Right cardiac atrium (tissue), 5 donors: ENCODE measurements at regions not wholly inside any gene's neighbourhood (a gene's known extent, or its start where the extent isn't known, plus 50 kb on each side); places are given as distances from the start of the nearest gene placed in this dataset.

Experiments
- ATAC-seq, 2 donors: fragments of 200-7000 bp; cut with Tn5 transposase; one replicate each; pipeline versions ENCODE4 v1.8.0 to v1.9.1; 2020; ENCODE audit warnings: moderate library complexity in 2 of 2, mild to moderate bottlenecking in 1 of 2
- DNase-seq, 3 donors: peaks; one replicate each; pipeline ENCODE4 v3.0.0-alpha.2; 2020
- H3K27ac ChIP-seq: one replicate; pipeline ENCODE4 v1.5.1; 2013; ENCODE audit warnings: mild to moderate bottlenecking, low read length, control low read depth, moderate library complexity
- H3K27me3 ChIP-seq: one replicate; pipeline ENCODE4 v1.6.1; 2013; ENCODE audit not compliant: control insufficient read depth, insufficient read depth
- H3K4me1 ChIP-seq: one replicate; pipeline ENCODE4 v1.6.1; 2013; ENCODE audit warnings: low read length; ENCODE audit not compliant: control insufficient read depth, insufficient read depth
- H3K4me3 ChIP-seq: one replicate; pipeline ENCODE4 v1.5.1; 2013; ENCODE audit warnings: low read length, control low read depth
- H3K9me3 ChIP-seq: one replicate; pipeline ENCODE4 v1.6.1; 2013; ENCODE audit warnings: low read length; ENCODE audit not compliant: control insufficient read depth
- WGBS: extraction: QIAGEN DNeasy Blood & Tissue Kit; methylation state at CpG from one replicate; pipeline ENCODE4 v1.1.7; 2013; 5-methylcytosine and 5-hydroxymethylcytosine counted together
- intact Hi-C, 4 donors: fragments of 100-400 bp; cut with DNase I; formaldehyde crosslinking; loops; one replicate each; pipeline versions ENCODE4 v1.11.0 to v1.14.0; 2022 to 2023
- donor health status: healthy with polysubstance abuse.
- donor health status: DM: no; HTN: yes; CAD: no.
- donor health status: DM: no; HTN: no; CAD: no.
- donor health status: DM: no; HTN: yes; CAD: no; lungs with severe emphysema.
- donor health status: DM: yes; HTN: yes; CAD: no.

DNA sequence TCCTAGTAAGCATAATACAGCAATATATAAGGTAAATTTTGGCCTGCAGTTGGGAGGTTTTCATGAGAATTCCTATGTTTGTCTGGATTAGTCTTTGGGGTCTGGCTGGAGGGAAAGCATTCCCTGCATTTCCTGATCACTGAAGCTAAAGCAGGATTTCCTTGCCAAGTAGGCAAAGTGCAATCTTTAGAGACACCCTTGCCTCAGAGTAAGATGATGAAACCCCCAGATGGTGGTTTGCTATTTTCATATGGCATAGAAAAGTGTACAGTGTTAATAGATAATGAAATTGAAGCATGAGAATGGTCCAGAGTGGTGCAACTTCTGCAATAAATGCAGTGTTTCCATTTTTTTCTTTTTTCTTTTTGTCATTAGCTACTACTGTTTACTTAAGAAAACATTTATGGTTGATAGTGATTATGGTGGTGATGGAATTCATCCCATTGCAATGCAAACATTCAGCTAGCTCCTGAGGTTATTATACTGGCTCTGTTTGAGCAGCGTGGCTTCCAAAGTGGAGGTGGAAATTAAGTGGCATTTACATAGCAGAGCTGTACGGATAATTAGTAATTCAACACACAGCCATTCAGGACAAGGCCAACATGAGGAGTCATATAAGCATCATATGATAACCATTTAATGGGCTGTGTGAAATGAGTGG, 276.3 kb downstream of the DUSP6 start:
- no peaks in the 10 kb centered on the region for H3K9me3 ChIP-seq
- no peaks in the 10 kb centered on the region for H3K27me3 ChIP-seq
- no peak overlapping the region for H3K4me3 ChIP-seq
- no peak for DNase-seq
- no peak overlapping the region for H3K27ac ChIP-seq
- no peak for ATAC-seq
- intact Hi-C loops = no loop called here
- 97% methylated on average over 2 of the region's 2 CpGs for WGBS
- H3K4me1 ChIP-seq = no peaks in the 10 kb centered on the region

GRCh38 chr12:89073659-89074058, 278.6 kb downstream of the DUSP6 start:
- no peaks in the 10 kb centered on the region for H3K27me3 ChIP-seq
- ATAC-seq (no peak), DNase-seq (no peak)
- no peaks in the 10 kb centered on the region for H3K9me3 ChIP-seq
- intact Hi-C loops = no loop called here
- no peak overlapping the region for H3K27ac ChIP-seq
- H3K4me3 ChIP-seq = no peak overlapping the region
- no peaks in the 10 kb centered on the region for H3K4me1 ChIP-seq

DNA sequence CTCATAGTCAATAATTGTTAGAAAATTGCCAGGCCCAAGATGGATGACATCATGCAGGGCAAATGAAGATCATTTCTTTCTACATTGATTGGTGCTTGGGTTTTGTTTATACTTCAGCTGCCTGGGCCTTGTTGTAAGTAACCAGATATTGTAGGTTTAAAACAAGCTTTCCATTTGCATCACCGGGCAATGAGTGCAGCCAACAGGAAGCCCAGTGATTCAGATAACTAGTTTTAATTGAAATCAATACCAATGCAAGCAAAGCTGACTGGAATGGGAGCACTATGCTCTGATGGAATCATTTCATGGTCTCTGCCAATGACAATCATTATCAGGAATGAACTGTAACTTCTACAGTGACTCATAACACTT, 279.3 kb downstream of the DUSP6 start:
- ATAC-seq (peak in 1 of 2 donors; percentile 51), DNase-seq (no peak)
- WGBS = 49% methylated on average over 1 of the region's 1 CpG
- no peak overlapping the region for H3K27ac ChIP-seq
- no peak overlapping the region for H3K4me3 ChIP-seq
- H3K9me3 ChIP-seq = no peaks in the 10 kb centered on the region
- intact Hi-C loops = no loop called here
- H3K27me3 ChIP-seq = no peaks in the 10 kb centered on the region
- H3K4me1 ChIP-seq = no peaks in the 10 kb centered on the region

GRCh38 chr12:89072294-89073026, 279.8 kb downstream of the DUSP6 start:
- WGBS = 95% methylated on average over 4 of the region's 4 CpGs
- Histone ChIP-seq H3K4me1 (no peaks in the 10 kb centered on the region), H3K4me3 (no peak overlapping the region), H3K27ac (no peak overlapping the region), H3K27me3 (no peaks in the 10 kb centered on the region), H3K9me3 (no peaks in the 10 kb centered on the region)
- DNase-seq (no peak), ATAC-seq (no peak)
- intact Hi-C loops = no loop called here

DNA sequence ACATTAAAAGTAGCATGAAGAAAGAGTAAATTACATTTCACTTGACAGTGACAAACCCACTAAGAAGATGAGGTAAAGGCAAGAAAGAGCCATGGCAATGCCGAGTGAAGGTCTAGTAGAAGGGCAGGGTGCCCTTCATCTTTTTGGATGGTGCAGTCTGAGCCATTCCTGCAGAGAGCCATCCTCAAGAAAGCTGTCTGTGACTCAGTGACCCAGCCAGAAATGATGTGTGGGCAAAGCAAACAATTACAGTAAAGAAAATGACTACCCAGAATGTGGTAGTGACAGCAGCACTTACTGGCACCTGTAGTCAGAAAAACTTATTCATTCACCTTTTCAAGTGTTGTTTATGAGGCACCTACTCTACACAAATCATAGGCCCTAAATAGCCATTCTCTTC, 281.7 kb downstream of the DUSP6 start:
- 96% methylated on average over 1 of the region's 1 CpG for WGBS
- no peak overlapping the region for H3K4me3 ChIP-seq
- DNase-seq = no peak
- no peaks in the 10 kb centered on the region for H3K9me3 ChIP-seq
- H3K27ac ChIP-seq = no peak overlapping the region
- intact Hi-C loops = no loop called here
- no peaks in the 10 kb centered on the region for H3K27me3 ChIP-seq
- no peak for ATAC-seq
- H3K4me1 ChIP-seq = no peaks in the 10 kb centered on the region

GRCh38 chr12:89069431-89069830, 282.9 kb downstream of the DUSP6 start:
- DNase-seq = no peak
- H3K4me3 ChIP-seq = no peak overlapping the region
- no peaks in the 10 kb centered on the region for H3K27me3 ChIP-seq
- ATAC-seq = no peak
- intact Hi-C loops = no loop called here
- H3K27ac ChIP-seq = no peak overlapping the region
- 78% methylated on average over 2 of the region's 2 CpGs for WGBS
- no peaks in the 10 kb centered on the region for H3K9me3 ChIP-seq
- H3K4me1 ChIP-seq = no peaks in the 10 kb centered on the region

GRCh38 chr12:89067421-89068187, 284.7 kb downstream of the DUSP6 start:
- H3K9me3 ChIP-seq = no peaks in the 10 kb centered on the region
- intact Hi-C loops = no loop called here
- H3K27ac ChIP-seq = no peak overlapping the region
- 68% methylated on average over 2 of the region's 2 CpGs for WGBS
- no peak for DNase-seq
- no peak for ATAC-seq
- no peaks in the 10 kb centered on the region for H3K4me1 ChIP-seq
- no peak overlapping the region for H3K4me3 ChIP-seq
- no peaks in the 10 kb centered on the region for H3K27me3 ChIP-seq

DNA sequence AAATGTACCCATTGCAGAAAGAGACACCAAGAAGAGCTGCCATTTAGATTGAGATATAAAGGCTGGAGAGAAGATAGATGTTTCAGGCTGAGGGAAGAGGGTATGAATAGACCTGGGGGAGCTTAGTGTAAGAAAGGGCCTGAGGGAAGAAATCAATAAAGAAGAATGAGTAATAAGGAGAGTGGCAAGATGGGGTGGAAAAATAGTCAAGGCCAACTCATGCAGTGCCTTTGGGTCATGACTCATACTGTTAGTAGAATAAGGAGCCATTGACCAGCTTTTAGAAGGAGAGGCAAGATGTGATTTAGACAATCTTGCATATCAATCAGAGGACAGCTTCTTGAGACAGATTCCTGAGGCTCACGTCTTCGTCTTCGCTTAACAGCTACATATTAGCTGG, 287.5 kb downstream of the DUSP6 start:
- intact Hi-C loops = no loop called here
- H3K27me3 ChIP-seq = no peaks in the 10 kb centered on the region
- H3K9me3 ChIP-seq = no peaks in the 10 kb centered on the region
- no peak for ATAC-seq
- WGBS = 96% methylated on average over 3 of the region's 3 CpGs
- no peaks in the 10 kb centered on the region for H3K4me1 ChIP-seq
- no peak for DNase-seq
- H3K4me3 ChIP-seq = no peak overlapping the region
- no peak overlapping the region for H3K27ac ChIP-seq

- intact Hi-C loops = no loop called here
- Histone ChIP-seq H3K27ac (no peak overlapping the region), H3K4me3 (no peak overlapping the region), H3K9me3 (no peaks in the 10 kb centered on the region), H3K4me1 (no peaks in the 10 kb centered on the region), H3K27me3 (no peaks in the 10 kb centered on the region)
- ATAC-seq = no peak
- no peak for DNase-seq
- 96% methylated on average over 6 of the region's 6 CpGs for WGBS
Observed at GRCh38 chr12:89064151-89064550, 288.1 kb downstream of the DUSP6 start.

DNA sequence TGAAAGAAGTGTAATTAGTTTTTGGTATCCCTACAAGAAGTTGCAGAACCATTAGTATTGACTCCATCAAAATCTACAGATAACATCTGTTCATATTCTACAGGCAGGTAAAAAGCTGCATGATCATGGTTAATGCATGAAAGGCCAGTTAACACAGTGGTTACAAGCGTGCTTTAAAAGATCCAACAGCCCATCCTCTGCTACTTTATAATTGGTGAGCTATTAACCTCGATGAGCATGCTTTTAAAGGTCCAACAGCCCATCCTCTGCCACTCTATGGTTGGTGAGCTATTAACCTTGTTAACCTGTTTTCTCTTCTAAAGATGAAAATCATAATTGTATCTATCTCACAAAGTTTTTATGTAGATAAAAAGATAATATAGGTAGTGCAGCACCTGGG, 289.3 kb downstream of the DUSP6 start:
- intact Hi-C loops = no loop called here
- no peaks in the 10 kb centered on the region for H3K27me3 ChIP-seq
- no peak overlapping the region for H3K27ac ChIP-seq
- no peak overlapping the region for H3K4me3 ChIP-seq
- no peak for ATAC-seq
- H3K4me1 ChIP-seq = no peaks in the 10 kb centered on the region
- DNase-seq = no peak
- 93% methylated on average over 2 of the region's 2 CpGs for WGBS
- H3K9me3 ChIP-seq = no peaks in the 10 kb centered on the region
